Suprapubic skin (tissue), 3 donors: ENCODE measurements at regions not wholly inside any gene's neighbourhood (a gene's known extent, or its start where the extent isn't known, plus 50 kb on each side); places are given as distances from the start of the nearest gene placed in this dataset.

Experiments used
- POLR2A ChIP-seq, 2 donors: fragments of 450-650 bp; IDR thresholded peaks; one replicate each; pipeline ENCODE4 v1.6.1; 2017; ENCODE audit warnings: antibody characterized with exemption in 2 of 2, mild to moderate bottlenecking in 2 of 2, moderate library complexity in 2 of 2
- TF ChIP-seq, protein P1 (sequence below), 2 donors: fragments of 200-600 bp in 1 of 2; fragments of 450-650 bp in 1 of 2; sonication (generic) in 1 of 2; IDR thresholded peaks; one replicate each; pipeline ENCODE4 v1.5.1; 2016 to 2019; ENCODE audit warnings: antibody characterized with exemption in 2 of 2, mild to moderate bottlenecking in 1 of 2, moderate library complexity in 1 of 2

- no peak for TF ChIP-seq POLR2A (IDR thresholded peaks at IDR 0.05)
- TF ChIP-seq, protein P1, sequence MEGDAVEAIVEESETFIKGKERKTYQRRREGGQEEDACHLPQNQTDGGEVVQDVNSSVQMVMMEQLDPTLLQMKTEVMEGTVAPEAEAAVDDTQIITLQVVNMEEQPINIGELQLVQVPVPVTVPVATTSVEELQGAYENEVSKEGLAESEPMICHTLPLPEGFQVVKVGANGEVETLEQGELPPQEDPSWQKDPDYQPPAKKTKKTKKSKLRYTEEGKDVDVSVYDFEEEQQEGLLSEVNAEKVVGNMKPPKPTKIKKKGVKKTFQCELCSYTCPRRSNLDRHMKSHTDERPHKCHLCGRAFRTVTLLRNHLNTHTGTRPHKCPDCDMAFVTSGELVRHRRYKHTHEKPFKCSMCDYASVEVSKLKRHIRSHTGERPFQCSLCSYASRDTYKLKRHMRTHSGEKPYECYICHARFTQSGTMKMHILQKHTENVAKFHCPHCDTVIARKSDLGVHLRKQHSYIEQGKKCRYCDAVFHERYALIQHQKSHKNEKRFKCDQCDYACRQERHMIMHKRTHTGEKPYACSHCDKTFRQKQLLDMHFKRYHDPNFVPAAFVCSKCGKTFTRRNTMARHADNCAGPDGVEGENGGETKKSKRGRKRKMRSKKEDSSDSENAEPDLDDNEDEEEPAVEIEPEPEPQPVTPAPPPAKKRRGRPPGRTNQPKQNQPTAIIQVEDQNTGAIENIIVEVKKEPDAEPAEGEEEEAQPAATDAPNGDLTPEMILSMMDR (IDR thresholded peaks at IDR 0.05), result no peak
Observed at GRCh38 chr1:57819893-57820292, 396.0 kb upstream of the DAB1 start.
